Testis (tissue), 2 donors: ENCODE measurements at regions not wholly inside any gene's neighbourhood (a gene's known extent, or its start where the extent isn't known, plus 50 kb on each side); places are given as distances from the start of the nearest gene placed in this dataset.

Experiments used
- DNase-seq: peaks from one replicate; pipeline ENCODE4 v3.0.0-alpha.2; 2019
- H3K27ac ChIP-seq, 2 donors: fragments of 200-600 bp; sonication (generic); one replicate each; pipeline ENCODE4 v1.5.1; 2019
- H3K27me3 ChIP-seq: fragments of 200-600 bp; sonication (generic); one replicate; pipeline ENCODE4 v1.5.1; 2019
- H3K36me3 ChIP-seq: fragments of 200-600 bp; sonication (generic); one replicate; pipeline ENCODE4 v1.5.1; 2017; ENCODE audit warnings: low read depth; ENCODE audit errors: missing control alignments
- H3K4me1 ChIP-seq: fragments of 200-600 bp; sonication (generic); one replicate; pipeline ENCODE4 v1.5.1; 2019
- H3K4me3 ChIP-seq, 2 donors: fragments of 200-600 bp; sonication (generic); one replicate each; pipeline ENCODE4 v1.5.1; 2017 to 2019
- H3K9me3 ChIP-seq: fragments of 200-600 bp; sonication (generic); one replicate; pipeline ENCODE4 v1.5.1; 2017
- POLR2A ChIP-seq: fragments of 450-650 bp; IDR thresholded peaks from one replicate; pipeline ENCODE4 v1.6.1; 2017; ENCODE audit warnings: antibody characterized with exemption, mild to moderate bottlenecking, moderate library complexity
- WGBS, 2 donors: methylation state at CpG; one replicate each; pipeline ENCODE4 v1.1.5; 2018; 5-methylcytosine and 5-hydroxymethylcytosine counted together
- intact Hi-C: fragments of 100-400 bp; cut with DNase I; formaldehyde crosslinking; loops from one replicate; pipeline ENCODE4 v1.15.1; 2023; ENCODE audit warnings: low total_unique reads
- TF ChIP-seq, protein P1 (sequence below), 3 experiments: fragments of 450-650 bp in 2 of 3; fragments of 200-600 bp in 1 of 3; sonication (generic) in 1 of 3; IDR thresholded peaks; one replicate each; pipeline ENCODE4 v1.5.1; 2016 to 2019; ENCODE audit warnings: antibody characterized with exemption in 3 of 3, mild to moderate bottlenecking in 2 of 3, moderate library complexity in 1 of 3

DNA sequence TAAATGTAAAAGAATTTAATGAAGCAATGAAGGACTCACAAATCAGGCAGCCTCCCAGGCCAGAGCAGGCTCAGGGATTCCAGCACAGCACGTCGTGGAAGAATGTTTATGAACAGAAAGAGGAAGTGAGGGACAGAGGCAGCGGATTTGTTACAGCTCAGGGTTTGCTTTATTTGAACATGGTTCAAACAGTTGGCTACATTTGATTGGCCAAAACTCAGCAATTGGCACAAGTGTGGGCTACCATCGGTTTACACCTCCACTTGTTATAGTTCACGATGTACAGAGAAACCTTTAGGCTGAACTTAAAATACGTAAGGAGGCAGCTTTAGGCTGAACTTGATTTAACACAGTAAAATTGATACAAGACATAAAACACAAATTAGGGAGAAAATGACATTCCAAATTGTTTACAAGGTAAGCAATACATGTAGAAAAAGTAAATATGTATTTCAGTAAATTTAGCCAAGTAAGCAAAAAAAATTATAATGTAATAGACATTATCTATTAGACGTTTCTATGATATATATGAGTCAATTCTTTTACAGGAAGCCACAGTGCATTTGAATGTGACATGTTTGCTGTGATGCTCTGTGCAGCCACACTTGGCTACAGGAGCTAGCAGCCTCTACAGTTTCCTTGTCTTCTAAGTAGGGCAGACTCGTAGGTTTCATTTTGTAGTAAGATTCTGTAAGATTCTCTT lies 126.5 kb downstream of the ADSS2 start:
- Histone ChIP-seq H3K4me1 (no peaks in the 10 kb centered on the region), H3K27ac (no peak overlapping the region), H3K4me3 (no peak overlapping the region), H3K27me3 (no peaks in the 10 kb centered on the region), H3K36me3 (no peaks in the 10 kb centered on the region), H3K9me3 (no peaks in the 10 kb centered on the region)
- TF ChIP-seq, protein P1, sequence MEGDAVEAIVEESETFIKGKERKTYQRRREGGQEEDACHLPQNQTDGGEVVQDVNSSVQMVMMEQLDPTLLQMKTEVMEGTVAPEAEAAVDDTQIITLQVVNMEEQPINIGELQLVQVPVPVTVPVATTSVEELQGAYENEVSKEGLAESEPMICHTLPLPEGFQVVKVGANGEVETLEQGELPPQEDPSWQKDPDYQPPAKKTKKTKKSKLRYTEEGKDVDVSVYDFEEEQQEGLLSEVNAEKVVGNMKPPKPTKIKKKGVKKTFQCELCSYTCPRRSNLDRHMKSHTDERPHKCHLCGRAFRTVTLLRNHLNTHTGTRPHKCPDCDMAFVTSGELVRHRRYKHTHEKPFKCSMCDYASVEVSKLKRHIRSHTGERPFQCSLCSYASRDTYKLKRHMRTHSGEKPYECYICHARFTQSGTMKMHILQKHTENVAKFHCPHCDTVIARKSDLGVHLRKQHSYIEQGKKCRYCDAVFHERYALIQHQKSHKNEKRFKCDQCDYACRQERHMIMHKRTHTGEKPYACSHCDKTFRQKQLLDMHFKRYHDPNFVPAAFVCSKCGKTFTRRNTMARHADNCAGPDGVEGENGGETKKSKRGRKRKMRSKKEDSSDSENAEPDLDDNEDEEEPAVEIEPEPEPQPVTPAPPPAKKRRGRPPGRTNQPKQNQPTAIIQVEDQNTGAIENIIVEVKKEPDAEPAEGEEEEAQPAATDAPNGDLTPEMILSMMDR (IDR thresholded peaks at IDR 0.05): no peak
- no peak for TF ChIP-seq POLR2A
- no peak for DNase-seq
- intact Hi-C loops: no loop called here
- 74 to 75% methylated on average over 8 of the region's 8 CpGs for WGBS, 2 donors

DNA sequence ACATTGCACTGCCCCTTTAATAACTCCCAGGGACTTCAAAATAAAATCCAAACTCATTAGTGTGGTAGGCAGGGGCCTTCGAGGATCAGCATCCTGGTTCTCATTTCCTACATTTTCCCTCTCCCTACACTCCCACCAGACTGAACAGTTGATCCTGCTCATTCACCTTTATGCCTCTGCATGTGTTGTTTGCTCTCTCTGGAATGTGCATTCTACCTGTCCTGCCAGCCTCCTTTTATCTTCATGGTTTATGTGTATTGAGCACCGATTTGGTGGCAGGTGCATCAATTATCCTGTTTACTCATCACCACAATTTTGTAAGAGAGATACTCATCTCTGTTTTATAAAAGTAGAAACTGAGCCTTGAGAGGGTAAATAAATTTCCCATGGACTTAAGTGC lies 125.0 kb downstream of the ADSS2 start:
- H3K9me3 ChIP-seq: no peaks in the 10 kb centered on the region
- intact Hi-C loops: no loop called here
- TF ChIP-seq, protein P1 (IDR thresholded peaks at IDR 0.05): no peak
- H3K27me3 ChIP-seq: no peaks in the 10 kb centered on the region
- H3K36me3 ChIP-seq: no peaks in the 10 kb centered on the region
- WGBS, 2 donors: 66 to 67% methylated on average over 2 of the region's 2 CpGs
- no peaks in the 10 kb centered on the region for H3K4me1 ChIP-seq
- no peak overlapping the region for H3K4me3 ChIP-seq
- H3K27ac ChIP-seq: no peak overlapping the region
- DNase-seq: no peak

DNA sequence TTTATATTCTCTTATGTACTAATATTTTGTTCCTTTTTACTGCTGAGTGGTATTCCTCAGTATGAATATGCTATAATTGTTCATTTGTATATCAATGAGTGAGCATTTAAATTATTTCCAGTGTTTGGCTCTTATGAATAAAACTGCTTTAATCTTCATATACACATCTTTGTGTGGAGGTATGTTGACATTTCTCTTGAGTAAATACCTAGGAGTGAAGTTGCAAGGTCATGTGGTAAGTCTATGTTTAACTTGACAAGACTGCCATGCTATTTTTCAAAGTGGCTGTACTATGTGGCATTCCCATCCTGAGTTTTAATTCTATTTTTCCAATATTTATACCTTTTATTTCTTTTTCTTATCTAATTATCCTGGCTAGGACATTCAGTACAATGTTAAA lies 124.2 kb downstream of the ADSS2 start:
- Histone ChIP-seq H3K36me3 (no peaks in the 10 kb centered on the region), H3K27me3 (no peaks in the 10 kb centered on the region), H3K4me1 (no peaks in the 10 kb centered on the region), H3K4me3 (no peak overlapping the region), H3K9me3 (no peaks in the 10 kb centered on the region), H3K27ac (no peak overlapping the region)
- intact Hi-C loops: no loop called here
- DNase-seq: no peak
- no peak for TF ChIP-seq POLR2A
- TF ChIP-seq, protein P1 (IDR thresholded peaks at IDR 0.05): no peak

DNA sequence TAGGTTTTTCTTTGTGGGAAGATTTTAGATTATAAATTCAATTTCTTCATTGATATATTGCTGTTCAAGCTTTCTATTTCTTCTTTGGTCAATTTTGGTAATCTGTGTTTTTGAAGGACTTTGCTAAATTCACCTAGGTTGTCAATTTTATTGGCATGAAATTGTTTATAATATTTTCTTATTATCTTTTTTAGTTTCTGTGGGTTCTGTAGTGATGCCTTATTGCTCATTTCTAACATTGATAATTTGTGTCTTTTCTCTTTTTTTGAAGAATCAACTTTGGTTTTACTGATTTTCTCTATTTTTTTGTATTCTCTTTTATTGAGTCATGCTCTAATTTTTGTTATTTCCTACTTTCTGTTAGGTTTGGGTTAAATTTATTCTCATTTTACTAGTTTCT lies 123.2 kb downstream of the ADSS2 start:
- Histone ChIP-seq H3K4me1 (no peaks in the 10 kb centered on the region), H3K9me3 (no peaks in the 10 kb centered on the region), H3K27me3 (no peaks in the 10 kb centered on the region), H3K27ac (no peak overlapping the region), H3K4me3 (no peak overlapping the region), H3K36me3 (no peaks in the 10 kb centered on the region)
- no peak for DNase-seq
- intact Hi-C loops: no loop called here
- TF ChIP-seq, protein P1 (IDR thresholded peaks at IDR 0.05): no peak
- no peak for TF ChIP-seq POLR2A

DNA sequence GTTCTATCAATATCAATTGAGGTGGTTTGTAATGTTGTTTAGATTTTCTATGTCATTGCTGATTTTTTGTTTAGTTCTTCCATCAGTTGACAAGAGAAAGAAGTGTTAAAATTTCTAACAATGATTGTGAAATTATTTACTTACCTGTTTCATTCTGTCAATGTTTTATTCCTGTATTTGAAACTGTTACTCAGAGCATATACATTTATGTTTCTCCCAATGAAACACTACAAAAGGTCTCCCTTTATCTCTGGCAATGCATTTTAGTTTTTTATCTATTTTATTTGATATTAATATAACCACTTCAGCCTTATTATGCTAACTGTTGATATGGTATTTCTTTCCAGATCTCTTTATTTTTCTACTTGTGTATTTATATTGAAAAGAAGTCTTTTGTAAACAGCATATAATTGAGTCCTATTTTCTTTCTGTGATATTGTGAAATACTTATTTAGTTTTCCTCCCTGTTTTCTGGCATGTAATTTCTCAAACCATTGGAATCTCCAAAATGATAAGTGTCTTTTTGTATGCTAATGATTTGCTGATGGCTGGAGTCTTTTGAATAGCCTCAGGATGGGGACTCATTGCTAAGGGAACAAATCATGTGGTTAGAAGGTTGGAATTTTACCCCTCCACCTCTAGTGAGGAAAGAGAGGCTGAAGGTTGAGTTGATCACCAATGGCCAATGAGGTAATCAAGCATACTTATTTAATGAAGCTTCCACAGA lies 122.0 kb downstream of the ADSS2 start:
- no peaks in the 10 kb centered on the region for H3K4me1 ChIP-seq
- no peak for TF ChIP-seq POLR2A
- TF ChIP-seq, protein P1 (IDR thresholded peaks at IDR 0.05): no peak
- H3K27ac ChIP-seq: no peak overlapping the region
- H3K4me3 ChIP-seq: no peak overlapping the region
- intact Hi-C loops: no loop called here
- no peak for DNase-seq
- H3K27me3 ChIP-seq: no peaks in the 10 kb centered on the region
- H3K9me3 ChIP-seq: no peaks in the 10 kb centered on the region
- H3K36me3 ChIP-seq: no peaks in the 10 kb centered on the region
